Endothelial cell of umbilical vein (primary cell): ENCODE measurements at regions not wholly inside any gene's neighbourhood (a gene's known extent, or its start where the extent isn't known, plus 50 kb on each side); places are given as distances from the start of the nearest gene placed in this dataset.

Experiments used
- BruUV-seq: library from RNA; stranded (reverse); fragments of 400-500 nt; replicated peaks from 2 replicates; lab custom pipeline; 2021; lab: Mats Ljungman, UMichigan
- CTCF ChIA-PET: fragments of 300-600, 350-600 bp; sonication (Branson Sonifier 250); formaldehyde crosslinking; loops from one replicate; lab custom pipeline; 2021; ENCODE audit warnings: antibody characterized with exemption, inconsistent platforms; lab: Charles Lee
- POLR2A ChIA-PET: fragments of 300-600, 350-600 bp; sonication (Branson Sonifier 250); formaldehyde crosslinking; loops from one replicate; lab custom pipeline; 2021; ENCODE audit warnings: antibody characterized with exemption, inconsistent platforms; lab: Charles Lee
- DNase-seq: peaks from one replicate; pipeline ENCODE4 v3.0.0-alpha.2; 2011; ENCODE audit warnings: low read depth, low spot score
- FAIRE-seq: peaks from 2 replicates; lab custom pipeline; 2011; peaks lifted over from hg19 to GRCh38; lab: Jason Lieb, UNC
- H2AFZ ChIP-seq: 2 replicates; pipeline ENCODE4 v1.6.0; 2012; ENCODE audit warnings: low read depth, low read length, control low read depth, inconsistent platforms
- H3K27ac ChIP-seq: 2 replicates; pipeline ENCODE4 v1.5.1; 2011; ENCODE audit warnings: low read depth, mild to moderate bottlenecking, control low read depth, low read length, moderate library complexity; ENCODE audit not compliant: insufficient read depth
- H3K27me3 ChIP-seq, 2 experiments: 2 replicates each; pipeline versions ENCODE4 v1.6.0 to v1.6.1; 2011; ENCODE audit warnings: low read length in 2 of 2, mixed read lengths in 1 of 2; ENCODE audit not compliant: control insufficient read depth in 2 of 2, insufficient read depth in 2 of 2
- H3K36me3 ChIP-seq, 2 experiments: 2 replicates in 1 of 2; 3 replicates in 1 of 2; pipeline ENCODE4 v1.5.1; 2011; ENCODE audit warnings: low read length in 2 of 2, mild to moderate bottlenecking in 1 of 2, moderate library complexity in 1 of 2; ENCODE audit not compliant: control insufficient read depth in 2 of 2, insufficient read depth in 2 of 2; ENCODE audit errors: extremely low read depth in 1 of 2
- H3K4me1 ChIP-seq: 3 replicates; pipeline ENCODE4 v1.5.1; 2011; ENCODE audit warnings: mild to moderate bottlenecking, low read length; ENCODE audit not compliant: control insufficient read depth, insufficient read depth; ENCODE audit errors: extremely low read depth
- H3K4me2 ChIP-seq: 2 replicates; pipeline ENCODE4 v1.6.1; 2011; ENCODE audit warnings: low read length, control low read depth, mixed read lengths; ENCODE audit not compliant: insufficient read depth
- H3K4me3 ChIP-seq, 3 experiments: fragments of 200-600 bp in 1 of 3; sonication (generic), shearing (Covaris generic) in 1 of 3; replicated peaks in 1 of 3; 2 replicates each; pipeline ENCODE4 v1.5.1; 2011 to 2016; ENCODE audit warnings: control low read depth in 3 of 3, low read length in 3 of 3, mild to moderate bottlenecking in 2 of 3, inconsistent platforms in 1 of 3, low read depth in 1 of 3, moderate library complexity in 1 of 3; ENCODE audit not compliant: insufficient read depth in 1 of 3
- H3K79me2 ChIP-seq: 2 replicates; pipeline ENCODE4 v1.6.0; 2012; ENCODE audit warnings: low read length, inconsistent platforms; ENCODE audit not compliant: control insufficient read depth, insufficient read depth
- H3K9ac ChIP-seq: replicated peaks from 2 replicates; pipeline ENCODE3; 2011; ENCODE audit warnings: low read length, control low read depth; ENCODE audit not compliant: insufficient read depth; ENCODE audit errors: extremely low read depth
- H3K9me1 ChIP-seq: replicated peaks from 3 replicates; pipeline ENCODE4 v1.6.0; 2011; ENCODE audit warnings: mild to moderate bottlenecking, low read length; ENCODE audit not compliant: control insufficient read depth, insufficient read depth; ENCODE audit errors: extremely low read depth
- H3K9me3 ChIP-seq: replicated peaks from 2 replicates; pipeline ENCODE4 v1.5.1; 2012; ENCODE audit warnings: low read length, inconsistent platforms; ENCODE audit not compliant: control insufficient read depth, insufficient read depth
- H4K20me1 ChIP-seq: replicated peaks from 2 replicates; pipeline ENCODE3; 2011; ENCODE audit warnings: mild to moderate bottlenecking, low read length; ENCODE audit not compliant: control insufficient read depth, insufficient read depth; ENCODE audit errors: extremely low read depth
- EZH2 ChIP-seq: IDR thresholded peaks from 2 replicates; pipeline ENCODE4 v1.6.1; 2012; ENCODE audit warnings: borderline replicate concordance, low read depth, mild to moderate bottlenecking, moderate library complexity, low read length, inconsistent platforms; ENCODE audit not compliant: severe bottlenecking
- FOS ChIP-seq: IDR thresholded peaks from 2 replicates; pipeline ENCODE4 v1.6.1; 2011; ENCODE audit warnings: mild to moderate bottlenecking, low read length, moderate library complexity, borderline replicate concordance; ENCODE audit not compliant: insufficient read depth
- GATA2 ChIP-seq: IDR thresholded peaks from 2 replicates; pipeline ENCODE4 v1.7.0; 2011; ENCODE audit warnings: low read depth, mild to moderate bottlenecking, moderate library complexity, mixed read lengths, low read length; ENCODE audit not compliant: insufficient read length, insufficient read depth
- JUN ChIP-seq: IDR thresholded peaks from 2 replicates; pipeline ENCODE4 v1.6.1; 2011; ENCODE audit warnings: borderline replicate concordance, low read depth; ENCODE audit not compliant: insufficient read length, insufficient read depth
- MYC ChIP-seq: IDR thresholded peaks from one replicate; pipeline ENCODE4 v1.6.1; 2011; ENCODE audit warnings: mild to moderate bottlenecking, low read depth, low read length
- POLR2A ChIP-seq: IDR thresholded peaks from 2 replicates; pipeline ENCODE4 v1.6.1; 2012; ENCODE audit warnings: low read depth, mild to moderate bottlenecking, control low read depth, low read length
- POLR2AphosphoS5 ChIP-seq: IDR thresholded peaks from 2 replicates; pipeline ENCODE4 v1.6.1; 2012; ENCODE audit warnings: low read depth, mild to moderate bottlenecking, control low read depth, low read length, moderate library complexity; ENCODE audit not compliant: insufficient read depth
- dilution Hi-C: fragments of 300-500 bp; cut with MboI; formaldehyde crosslinking; loops from one replicate; pipeline ENCODE4 v1.15.0; 2019; ENCODE audit warnings: low sequenced_read_pairs; ENCODE audit not compliant: extremely low pct_ligation_motif_present
- intact Hi-C: fragments of 100-400 bp; cut with micrococcal nuclease; formaldehyde crosslinking; loops from one replicate; pipeline ENCODE4 v1.10.0; 2022
- TF ChIP-seq, protein P1 (sequence below), 2 donors: IDR thresholded peaks; 1 replicate in 1 of 2; 2 replicates in 1 of 2; pipeline ENCODE4 v1.5.1; 2011; ENCODE audit warnings: low read length in 2 of 2, mild to moderate bottlenecking in 2 of 2, moderate library complexity in 2 of 2, control low read depth in 1 of 2, inconsistent platforms in 1 of 2, low read depth in 1 of 2; ENCODE audit not compliant: insufficient read depth in 1 of 2; ENCODE audit errors: extremely low read depth in 1 of 2
- TF ChIP-seq, protein P2 (sequence below): IDR thresholded peaks from 2 replicates; pipeline ENCODE4 v1.6.1; 2011; ENCODE audit not compliant: insufficient read depth, insufficient read length

DNA sequence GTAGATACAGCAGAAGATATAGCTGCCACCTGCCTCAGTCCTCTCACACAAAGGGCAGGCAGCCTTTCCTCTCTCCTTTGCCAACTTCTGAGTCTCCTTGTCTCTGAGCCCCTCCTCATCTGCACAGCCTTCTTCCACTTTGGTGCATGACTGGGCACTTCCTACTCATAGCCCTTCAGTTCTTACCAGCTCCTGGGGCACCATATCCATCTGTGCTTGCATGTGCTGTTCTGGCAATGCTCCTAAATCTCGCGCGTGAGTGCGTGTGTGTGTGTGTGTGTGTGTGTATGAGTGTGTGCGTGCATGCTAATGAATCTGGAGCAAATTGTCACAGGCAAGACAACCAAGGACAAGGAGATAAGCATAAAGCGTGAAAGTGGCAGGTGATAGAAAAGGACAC lies 1271.6 kb upstream of the SORCS1 start:
- dilution Hi-C loops (no loop called here), intact Hi-C loops (no loop called here)
- H3K9me3 ChIP-seq: peaks cover 5% of the 10 kb centered on the region
- POLR2A ChIA-PET: no interaction called here
- TF ChIP-seq, protein P1, sequence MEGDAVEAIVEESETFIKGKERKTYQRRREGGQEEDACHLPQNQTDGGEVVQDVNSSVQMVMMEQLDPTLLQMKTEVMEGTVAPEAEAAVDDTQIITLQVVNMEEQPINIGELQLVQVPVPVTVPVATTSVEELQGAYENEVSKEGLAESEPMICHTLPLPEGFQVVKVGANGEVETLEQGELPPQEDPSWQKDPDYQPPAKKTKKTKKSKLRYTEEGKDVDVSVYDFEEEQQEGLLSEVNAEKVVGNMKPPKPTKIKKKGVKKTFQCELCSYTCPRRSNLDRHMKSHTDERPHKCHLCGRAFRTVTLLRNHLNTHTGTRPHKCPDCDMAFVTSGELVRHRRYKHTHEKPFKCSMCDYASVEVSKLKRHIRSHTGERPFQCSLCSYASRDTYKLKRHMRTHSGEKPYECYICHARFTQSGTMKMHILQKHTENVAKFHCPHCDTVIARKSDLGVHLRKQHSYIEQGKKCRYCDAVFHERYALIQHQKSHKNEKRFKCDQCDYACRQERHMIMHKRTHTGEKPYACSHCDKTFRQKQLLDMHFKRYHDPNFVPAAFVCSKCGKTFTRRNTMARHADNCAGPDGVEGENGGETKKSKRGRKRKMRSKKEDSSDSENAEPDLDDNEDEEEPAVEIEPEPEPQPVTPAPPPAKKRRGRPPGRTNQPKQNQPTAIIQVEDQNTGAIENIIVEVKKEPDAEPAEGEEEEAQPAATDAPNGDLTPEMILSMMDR (IDR thresholded peaks at IDR 0.05; ENCODE audit: extremely low read depth in 1 of 2, insufficient read depth in 1 of 2, low read depth in 1 of 2, low read length in 2 of 2): no peak
- TF ChIP-seq, protein P2, sequence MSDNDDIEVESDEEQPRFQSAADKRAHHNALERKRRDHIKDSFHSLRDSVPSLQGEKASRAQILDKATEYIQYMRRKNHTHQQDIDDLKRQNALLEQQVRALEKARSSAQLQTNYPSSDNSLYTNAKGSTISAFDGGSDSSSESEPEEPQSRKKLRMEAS: no peak
- no peak for TF ChIP-seq POLR2A
- TF ChIP-seq GATA2: no peak
- no peak for TF ChIP-seq MYC
- TF ChIP-seq FOS: no peak
- TF ChIP-seq JUN: no peak
- TF ChIP-seq POLR2AphosphoS5: no peak
- TF ChIP-seq EZH2: no peak
- no peaks in the 10 kb centered on the region for H3K4me1 ChIP-seq
- H3K4me2 ChIP-seq: no peak overlapping the region
- H3K79me2 ChIP-seq: no peaks in the 10 kb centered on the region
- FAIRE-seq (no peak), DNase-seq (no peak)
- no TSS peak for BruUV-seq
- no peaks in the 10 kb centered on the region for H3K27me3 ChIP-seq
- H3K27ac ChIP-seq: no peak overlapping the region
- H2AFZ ChIP-seq: no peak overlapping the region
- H3K4me3 ChIP-seq: no peak overlapping the region
- H3K36me3 ChIP-seq: no peaks in the 10 kb centered on the region
- no peaks in the 10 kb centered on the region for H4K20me1 ChIP-seq
- CTCF ChIA-PET: no interaction called here
- no peak overlapping the region for H3K9ac ChIP-seq
- H3K9me1 ChIP-seq: no peaks in the 10 kb centered on the region
